Mesenchymal stem cell (in vitro differentiated cells and primary cell): ENCODE measurements at regions not wholly inside any gene's neighbourhood (a gene's known extent, or its start where the extent isn't known, plus 50 kb on each side); places are given as distances from the start of the nearest gene placed in this dataset.

ENCODE experiments used
- DNase-seq: peaks from one replicate; pipeline ENCODE4 v3.0.0-alpha.2; 2013
- H2AFZ ChIP-seq: one replicate; pipeline ENCODE4 v1.6.1; 2013; ENCODE audit warnings: low read depth, mild to moderate bottlenecking, control low read depth, inconsistent platforms, low read length, moderate library complexity
- H2AK5ac ChIP-seq: 2 replicates; pipeline ENCODE4 v1.6.1; 2013; ENCODE audit warnings: low read length, moderate library complexity, mild to moderate bottlenecking, inconsistent platforms; ENCODE audit not compliant: severe bottlenecking
- H2BK120ac ChIP-seq: one replicate; pipeline ENCODE4 v1.6.1; 2013; ENCODE audit warnings: low read depth, mild to moderate bottlenecking, inconsistent platforms, low read length, moderate library complexity
- H2BK12ac ChIP-seq, 2 experiments: one replicate each; pipeline ENCODE4 v1.6.1; 2013; ENCODE audit warnings: inconsistent platforms in 2 of 2, low read length in 2 of 2, mild to moderate bottlenecking in 2 of 2, moderate library complexity in 2 of 2, control low read depth in 1 of 2
- H2BK15ac ChIP-seq: one replicate; pipeline ENCODE4 v1.6.1; 2013; ENCODE audit warnings: mild to moderate bottlenecking, low read depth, inconsistent platforms; ENCODE audit not compliant: poor library complexity, severe bottlenecking
- H2BK5ac ChIP-seq: 2 replicates; pipeline ENCODE4 v1.6.1; 2013; ENCODE audit warnings: low read depth, mild to moderate bottlenecking, low read length, control low read depth, inconsistent platforms; ENCODE audit not compliant: poor library complexity, severe bottlenecking
- H3K14ac ChIP-seq, 2 experiments: one replicate each; pipeline ENCODE4 v1.6.1; 2013; ENCODE audit warnings: inconsistent platforms in 2 of 2, low read length in 2 of 2, control low read depth in 1 of 2, mild to moderate bottlenecking in 1 of 2, moderate library complexity in 1 of 2
- H3K18ac ChIP-seq, 2 experiments: one replicate each; pipeline ENCODE4 v1.6.1; 2013; ENCODE audit warnings: inconsistent platforms in 2 of 2, low read length in 2 of 2, control low read depth in 1 of 2, low read depth in 1 of 2, mild to moderate bottlenecking in 1 of 2
- H3K23ac ChIP-seq, 2 experiments: one replicate each; pipeline ENCODE4 v1.6.1; 2013; ENCODE audit warnings: inconsistent platforms in 2 of 2, low read length in 2 of 2, mild to moderate bottlenecking in 2 of 2, moderate library complexity in 2 of 2, control low read depth in 1 of 2
- H3K27ac ChIP-seq: 2 replicates; pipeline ENCODE4 v1.5.1; 2013; ENCODE audit warnings: mild to moderate bottlenecking, moderate library complexity, low read length, control low read depth, inconsistent platforms; ENCODE audit not compliant: poor library complexity, severe bottlenecking
- H3K27me3 ChIP-seq, 2 experiments: 2 replicates each; pipeline versions ENCODE4 v1.6.1 to v1.7.0; 2013; ENCODE audit warnings: low read length in 2 of 2, mild to moderate bottlenecking in 2 of 2, moderate library complexity in 2 of 2, control low read depth in 1 of 2, inconsistent platforms in 1 of 2; ENCODE audit not compliant: control insufficient read depth in 1 of 2, insufficient read depth in 1 of 2
- H3K36me3 ChIP-seq, 2 experiments: 2 replicates each; pipeline versions ENCODE4 v1.6.1 to v1.7.0; 2013; ENCODE audit warnings: low read length in 2 of 2, control low read depth in 1 of 2, inconsistent platforms in 1 of 2, low read depth in 1 of 2, mild to moderate bottlenecking in 1 of 2; ENCODE audit not compliant: insufficient read depth in 2 of 2, control insufficient read depth in 1 of 2
- H3K4ac ChIP-seq, 2 experiments: one replicate each; pipeline ENCODE4 v1.6.1; 2013; ENCODE audit warnings: inconsistent platforms in 2 of 2, low read length in 2 of 2, mild to moderate bottlenecking in 2 of 2, moderate library complexity in 2 of 2, control low read depth in 1 of 2, low read depth in 1 of 2
- H3K4me1 ChIP-seq: 2 replicates; pipeline ENCODE4 v1.6.1; 2013; ENCODE audit warnings: low read depth, low read length, control low read depth; ENCODE audit not compliant: control insufficient read depth, insufficient read depth
- H3K4me2 ChIP-seq: 2 replicates; pipeline ENCODE4 v1.6.1; 2013; ENCODE audit warnings: low read length, mild to moderate bottlenecking, inconsistent platforms; ENCODE audit not compliant: poor library complexity, severe bottlenecking
- H3K4me3 ChIP-seq, 2 experiments: 2 replicates each; pipeline versions ENCODE4 v1.5.1 to v1.7.0; 2013; ENCODE audit warnings: low read length in 2 of 2, mild to moderate bottlenecking in 2 of 2, control low read depth in 1 of 2, low read depth in 1 of 2; ENCODE audit not compliant: insufficient read depth in 1 of 2
- H3K79me1 ChIP-seq: replicated peaks from 2 replicates; pipeline ENCODE4 v1.6.1; 2013; ENCODE audit warnings: mild to moderate bottlenecking, control low read depth, low read length, inconsistent platforms; ENCODE audit not compliant: poor library complexity, severe bottlenecking
- H3K9ac ChIP-seq: 2 replicates; pipeline ENCODE4 v1.7.0; 2013; ENCODE audit warnings: mild to moderate bottlenecking, low read length, moderate library complexity
- H3K9me3 ChIP-seq: 2 replicates; pipeline ENCODE4 v1.7.0; 2013; ENCODE audit warnings: mild to moderate bottlenecking, low read length; ENCODE audit not compliant: control insufficient read depth
- H4K8ac ChIP-seq: one replicate; pipeline ENCODE4 v1.6.1; 2013; ENCODE audit warnings: inconsistent platforms, mild to moderate bottlenecking, low read length, moderate library complexity
- H4K91ac ChIP-seq: one replicate; pipeline ENCODE4 v1.6.1; 2013; ENCODE audit warnings: mild to moderate bottlenecking, low read length, inconsistent platforms
- WGBS: methylation state at CpG from one replicate; pipeline ENCODE4 v1.1.7; 2013; ENCODE audit warnings: mixed read lengths; 5-methylcytosine and 5-hydroxymethylcytosine counted together

- H3K9ac ChIP-seq: no peak overlapping the region
- H3K23ac ChIP-seq: no peak overlapping the region
Measured at GRCh38 chr22:49303781-49304461, 523.8 kb downstream of the BRD1 start.

GRCh38 chr22:49303061-49303735, 524.5 kb downstream of the BRD1 start:
- no peak overlapping the region for H2BK15ac ChIP-seq
- H3K4me1 ChIP-seq: peaks cover 4% of the 10 kb centered on the region
- H3K9me3 ChIP-seq: no peaks in the 10 kb centered on the region
- H3K4me2 ChIP-seq: no peak overlapping the region
- H3K14ac ChIP-seq: no peak overlapping the region
- no peak overlapping the region for H3K9ac ChIP-seq
- H2AFZ ChIP-seq: no peak overlapping the region
- H3K27me3 ChIP-seq: peaks cover 0 to 20% of the 10 kb centered on the region in 2 experiments
- no peak overlapping the region for H4K91ac ChIP-seq
- H3K79me1 ChIP-seq: no peaks in the 10 kb centered on the region
- no peak overlapping the region for H3K27ac ChIP-seq
- H3K36me3 ChIP-seq: no peaks in the 10 kb centered on the region
- no peak overlapping the region for H3K18ac ChIP-seq
- H4K8ac ChIP-seq: no peak overlapping the region
- no peak overlapping the region for H2BK5ac ChIP-seq
- H2BK120ac ChIP-seq: no peak overlapping the region
- 78% methylated on average over 17 of the region's 17 CpGs for WGBS
- H2AK5ac ChIP-seq: no peak overlapping the region
- H2BK12ac ChIP-seq: no peak overlapping the region
- no peak overlapping the region for H3K23ac ChIP-seq
- H3K4ac ChIP-seq: no peak overlapping the region
- DNase-seq: no peak
- no peak overlapping the region for H3K4me3 ChIP-seq

More at GRCh38 chr22:49303781-49304461, 523.8 kb downstream of the BRD1 start:
- no peak overlapping the region for H3K27ac ChIP-seq
- no peak overlapping the region for H3K4me2 ChIP-seq
- no peak overlapping the region for H4K8ac ChIP-seq
- no peak for DNase-seq
- no peaks in the 10 kb centered on the region for H3K9me3 ChIP-seq
- H4K91ac ChIP-seq: no peak overlapping the region
- no peak overlapping the region for H2BK5ac ChIP-seq
- H2BK120ac ChIP-seq: no peak overlapping the region
- no peak overlapping the region for H3K4me3 ChIP-seq
- no peak overlapping the region for H3K14ac ChIP-seq
- H2BK12ac ChIP-seq: no peak overlapping the region
- peaks cover 0 to 27% of the 10 kb centered on the region in 2 experiments for H3K27me3 ChIP-seq
- H2AK5ac ChIP-seq: no peak overlapping the region
- no peak overlapping the region for H3K4ac ChIP-seq
- H2AFZ ChIP-seq: no peak overlapping the region
- peaks cover 4% of the 10 kb centered on the region for H3K4me1 ChIP-seq
- no peak overlapping the region for H3K18ac ChIP-seq
- H2BK15ac ChIP-seq: no peak overlapping the region
- H3K79me1 ChIP-seq: no peaks in the 10 kb centered on the region
- WGBS: 77% methylated on average over 21 of the region's 22 CpGs
- no peaks in the 10 kb centered on the region for H3K36me3 ChIP-seq

GRCh38 chr22:49302530-49302929, 525.1 kb downstream of the BRD1 start:
- no peak overlapping the region for H2AK5ac ChIP-seq
- H3K4me2 ChIP-seq: no peak overlapping the region
- no peak overlapping the region for H2BK120ac ChIP-seq
- no peak overlapping the region for H3K27ac ChIP-seq
- no peak for DNase-seq
- no peaks in the 10 kb centered on the region for H3K36me3 ChIP-seq
- H2BK15ac ChIP-seq: peak overlapping the region; percentile 46
- no peak overlapping the region for H3K18ac ChIP-seq
- H2BK12ac ChIP-seq: no peak overlapping the region
- no peak overlapping the region for H3K4ac ChIP-seq
- no peak overlapping the region for H2BK5ac ChIP-seq
- H3K23ac ChIP-seq: no peak overlapping the region
- H3K27me3 ChIP-seq: peaks cover 0 to 16% of the 10 kb centered on the region in 2 experiments
- H2AFZ ChIP-seq: no peak overlapping the region
- no peaks in the 10 kb centered on the region for H3K9me3 ChIP-seq
- H4K8ac ChIP-seq: no peak overlapping the region
- no peak overlapping the region for H3K14ac ChIP-seq
- no peak overlapping the region for H3K4me3 ChIP-seq
- no peaks in the 10 kb centered on the region for H3K79me1 ChIP-seq
- no peak overlapping the region for H4K91ac ChIP-seq
- peaks cover 4% of the 10 kb centered on the region for H3K4me1 ChIP-seq
- H3K9ac ChIP-seq: no peak overlapping the region
- WGBS: 93% methylated on average over 31 of the region's 31 CpGs

- no peak overlapping the region for H3K27ac ChIP-seq
- no peaks in the 10 kb centered on the region for H3K9me3 ChIP-seq
- H3K4me3 ChIP-seq: peak overlapping the region in 1 of 2 experiments; percentile 35
- DNase-seq: no peak
- H3K18ac ChIP-seq: no peak overlapping the region
- H3K79me1 ChIP-seq: no peaks in the 10 kb centered on the region
- H4K8ac ChIP-seq: no peak overlapping the region
- H3K23ac ChIP-seq: no peak overlapping the region
- no peak overlapping the region for H2BK5ac ChIP-seq
- H3K4me2 ChIP-seq: no peak overlapping the region
- no peak overlapping the region for H3K9ac ChIP-seq
- no peak overlapping the region for H4K91ac ChIP-seq
- no peak overlapping the region for H2BK120ac ChIP-seq
- no peak overlapping the region for H2BK12ac ChIP-seq
- H3K4ac ChIP-seq: no peak overlapping the region
- no peak overlapping the region for H2AFZ ChIP-seq
- H3K36me3 ChIP-seq: no peaks in the 10 kb centered on the region
- peaks cover 4% of the 10 kb centered on the region for H3K4me1 ChIP-seq
- H2AK5ac ChIP-seq: no peak overlapping the region
- H3K27me3 ChIP-seq: peaks cover 0 to 12% of the 10 kb centered on the region in 2 experiments
- 88% methylated on average over 11 of the region's 11 CpGs for WGBS
- H3K14ac ChIP-seq: no peak overlapping the region
- H2BK15ac ChIP-seq: no peak overlapping the region
Measured at GRCh38 chr22:49302150-49302460, 525.6 kb downstream of the BRD1 start.
